OCI-LY7 (cell line): ENCODE measurements at regions not wholly inside any gene's neighbourhood (a gene's known extent, or its start where the extent isn't known, plus 50 kb on each side); places are given as distances from the start of the nearest gene placed in this dataset.

Experiments
- BruUV-seq: library from RNA; stranded (reverse); fragments of 400-500 nt; replicated peaks from 2 replicates; lab custom pipeline; 2021; lab: Mats Ljungman, UMichigan
- CTCF ChIA-PET: fragments of 300-600 bp; sonication (Branson Sonifier 250); formaldehyde crosslinking; loops from one replicate; lab custom pipeline; 2022; ENCODE audit warnings: antibody characterized with exemption; ENCODE audit not compliant: unreplicated experiment; lab: Charles Lee
- POLR2A ChIA-PET: fragments of 300-600 bp; sonication (Branson Sonifier 250); formaldehyde crosslinking; loops from one replicate; lab custom pipeline; 2022; ENCODE audit warnings: antibody characterized with exemption; lab: Charles Lee
- DNase-seq: peaks from one replicate; pipeline ENCODE4 v3.0.0-alpha.2; 2015; ENCODE audit warnings: low spot score
- H2AFZ ChIP-seq: fragments of 200-600 bp; sonication (generic), shearing (Covaris generic); 2 replicates; pipeline ENCODE4 v1.6.1; 2014; ENCODE audit warnings: mild to moderate bottlenecking, antibody characterized with exemption, low read length, moderate library complexity
- H3K27ac ChIP-seq: fragments of 200-600 bp; sonication (generic); 2 replicates; pipeline ENCODE4 v1.5.1; 2014; ENCODE audit warnings: mixed run types, low read depth, mild to moderate bottlenecking, moderate library complexity, low read length, inconsistent platforms; ENCODE audit not compliant: poor library complexity, severe bottlenecking
- H3K36me3 ChIP-seq: fragments of 200-600 bp; sonication (generic); 2 replicates; pipeline ENCODE4 v1.6.1; 2014; ENCODE audit warnings: mild to moderate bottlenecking, antibody characterized with exemption, low read length, moderate library complexity, mixed read lengths; ENCODE audit not compliant: insufficient read depth
- H3K4me1 ChIP-seq: fragments of 200-600 bp; sonication (generic); 2 replicates; pipeline ENCODE4 v1.5.1; 2014; ENCODE audit warnings: mild to moderate bottlenecking, low read length; ENCODE audit not compliant: insufficient read depth, poor library complexity, severe bottlenecking
- H3K4me2 ChIP-seq: fragments of 200-600 bp; sonication (generic); 2 replicates; pipeline ENCODE4 v1.6.1; 2014; ENCODE audit warnings: mild to moderate bottlenecking, low read length
- H3K4me3 ChIP-seq: fragments of 200-600 bp; sonication (generic); 2 replicates; pipeline ENCODE4 v1.5.1; 2014; ENCODE audit warnings: mild to moderate bottlenecking, low read depth, low read length; ENCODE audit not compliant: poor library complexity, severe bottlenecking
- H3K79me2 ChIP-seq: fragments of 200-600 bp; sonication (generic); 2 replicates; pipeline ENCODE4 v1.6.1; 2016; ENCODE audit warnings: low read depth, mild to moderate bottlenecking, low read length, moderate library complexity, mixed read lengths; ENCODE audit not compliant: insufficient read depth
- H3K9me2 ChIP-seq: fragments of 200-600 bp; sonication (generic); 2 replicates; pipeline ENCODE4 v1.6.1; 2016; ENCODE audit warnings: mild to moderate bottlenecking, low read length, mixed read lengths; ENCODE audit not compliant: insufficient read depth
- H3K9me3 ChIP-seq: fragments of 200-600 bp; sonication (generic); 2 replicates; pipeline ENCODE4 v1.6.1; 2014; ENCODE audit warnings: mild to moderate bottlenecking, mixed run types, low read length, mixed read lengths
- H4K20me1 ChIP-seq: fragments of 200-600 bp; sonication (generic); 2 replicates; pipeline ENCODE4 v1.6.1; 2014; ENCODE audit warnings: mild to moderate bottlenecking, antibody characterized with exemption, low read length, moderate library complexity, mixed read lengths; ENCODE audit not compliant: insufficient read depth
- CTCF ChIP-seq: fragments of 200-600 bp; sonication (generic); conservative IDR thresholded peaks from 2 replicates; pipeline ENCODE4 v1.5.1; 2014; ENCODE audit warnings: mild to moderate bottlenecking, antibody characterized with exemption, low read length, moderate library complexity, mixed read lengths
- EZH2phosphoT487 ChIP-seq: fragments of 200-600 bp; sonication (generic); IDR thresholded peaks from 2 replicates; pipeline ENCODE4 v1.6.1; 2018; ENCODE audit warnings: low read depth, borderline replicate concordance, mild to moderate bottlenecking, mixed run types, antibody characterized with exemption, low read length, moderate library complexity, mixed read lengths
- intact Hi-C: fragments of 100-400 bp; cut with micrococcal nuclease; formaldehyde crosslinking; loops from one replicate; pipeline ENCODE4 v1.10.0; 2022; ENCODE audit not compliant: unreplicated experiment

GRCh38 chr2:189231719-189232323 lies 52.3 kb upstream of the COL5A2 start:
- no peak for TF ChIP-seq CTCF
- TF ChIP-seq EZH2phosphoT487: no peak
- CTCF ChIA-PET: no interaction called here
- Histone ChIP-seq H3K36me3 (no peaks in the 10 kb centered on the region), H3K9me2 (no peaks in the 10 kb centered on the region), H3K4me2 (no peak overlapping the region), H3K9me3 (no peaks in the 10 kb centered on the region), H2AFZ (no peak overlapping the region), H3K4me3 (no peak overlapping the region), H4K20me1 (no peaks in the 10 kb centered on the region), H3K27ac (no peak overlapping the region), H3K79me2 (no peaks in the 10 kb centered on the region), H3K4me1 (no peaks in the 10 kb centered on the region)
- BruUV-seq: no TSS peak
- POLR2A ChIA-PET: no interaction called here
- intact Hi-C loops: no loop called here
- DNase-seq: no peak

GRCh38 chr2:189232759-189233406 lies 53.3 kb upstream of the COL5A2 start:
- Histone ChIP-seq H2AFZ (no peak overlapping the region), H3K9me2 (no peaks in the 10 kb centered on the region), H3K9me3 (no peaks in the 10 kb centered on the region), H3K27ac (no peak overlapping the region), H3K79me2 (no peaks in the 10 kb centered on the region), H3K36me3 (no peaks in the 10 kb centered on the region), H3K4me2 (no peak overlapping the region), H3K4me1 (no peaks in the 10 kb centered on the region), H4K20me1 (no peaks in the 10 kb centered on the region), H3K4me3 (no peak overlapping the region)
- ChIA-PET POLR2A (interaction anchor here (1.1 kb wide), 1 partner anchor 56 kb away, joined by 3 read pairs; no protein-coding TSS in a partner anchor), CTCF (no interaction called here)
- no peak for DNase-seq
- TF ChIP-seq CTCF (no peak), EZH2phosphoT487 (no peak)
- BruUV-seq: no TSS peak
- intact Hi-C loops: no loop called here

GRCh38 chr2:189233527-189233926 lies 54.0 kb upstream of the COL5A2 start:
- ChIA-PET POLR2A (interaction anchor here (0.6 to 1.1 kb wide), 2 partner anchors 57 to 499 kb away, joined by 3 to 4 read pairs; no protein-coding TSS in a partner anchor), CTCF (no interaction called here)
- Histone ChIP-seq H3K4me2 (no peak overlapping the region), H3K9me2 (no peaks in the 10 kb centered on the region), H2AFZ (no peak overlapping the region), H3K9me3 (no peaks in the 10 kb centered on the region), H3K36me3 (no peaks in the 10 kb centered on the region), H3K4me1 (no peaks in the 10 kb centered on the region), H4K20me1 (no peaks in the 10 kb centered on the region), H3K4me3 (no peak overlapping the region), H3K79me2 (no peaks in the 10 kb centered on the region), H3K27ac (no peak overlapping the region)
- TF ChIP-seq EZH2phosphoT487 (no peak), CTCF (no peak)
- intact Hi-C loops: no loop called here
- BruUV-seq: no TSS peak
- no peak for DNase-seq
